Mucosa of rectum (tissue), 2 donors: ENCODE measurements at regions not wholly inside any gene's neighbourhood (a gene's known extent, or its start where the extent isn't known, plus 50 kb on each side); places are given as distances from the start of the nearest gene placed in this dataset.
"Not testable (repeated sequence)": the region's sequence is repeated elsewhere in the genome, so short reads cannot be mapped to it uniquely, and the experiment has no call there.

Source experiments
- H3K27ac ChIP-seq, 2 donors: one replicate each; pipeline ENCODE4 v1.7.0; 2013; ENCODE audit warnings: inconsistent platforms in 2 of 2, low read depth in 2 of 2, low read length in 2 of 2
- H3K27me3 ChIP-seq, 2 donors: one replicate each; pipeline ENCODE4 v1.7.0; 2013; ENCODE audit warnings: low read length in 2 of 2; ENCODE audit not compliant: control insufficient read depth in 2 of 2, insufficient read depth in 2 of 2
- H3K36me3 ChIP-seq, 2 donors: one replicate each; pipeline ENCODE4 v1.7.0; 2013; ENCODE audit warnings: low read length in 2 of 2; ENCODE audit not compliant: control insufficient read depth in 2 of 2, insufficient read depth in 2 of 2
- H3K4me1 ChIP-seq, 2 donors: one replicate each; pipeline ENCODE4 v1.7.0; 2013; ENCODE audit warnings: low read length in 2 of 2, mild to moderate bottlenecking in 1 of 2; ENCODE audit not compliant: control insufficient read depth in 2 of 2, insufficient read depth in 2 of 2
- H3K4me3 ChIP-seq, 2 donors: one replicate each; pipeline ENCODE4 v1.7.0; 2013; ENCODE audit warnings: low read length in 2 of 2
- H3K9ac ChIP-seq, 2 donors: one replicate each; pipeline ENCODE4 v1.7.0; 2013; ENCODE audit warnings: low read length in 2 of 2, low read depth in 1 of 2, mild to moderate bottlenecking in 1 of 2
- H3K9me3 ChIP-seq, 2 donors: one replicate each; pipeline ENCODE4 v1.7.0; 2013; ENCODE audit warnings: low read length in 2 of 2; ENCODE audit not compliant: control insufficient read depth in 2 of 2
- donor health status: healthy.
- donor health status: Normal muscosa, but diverticular disease.

DNA sequence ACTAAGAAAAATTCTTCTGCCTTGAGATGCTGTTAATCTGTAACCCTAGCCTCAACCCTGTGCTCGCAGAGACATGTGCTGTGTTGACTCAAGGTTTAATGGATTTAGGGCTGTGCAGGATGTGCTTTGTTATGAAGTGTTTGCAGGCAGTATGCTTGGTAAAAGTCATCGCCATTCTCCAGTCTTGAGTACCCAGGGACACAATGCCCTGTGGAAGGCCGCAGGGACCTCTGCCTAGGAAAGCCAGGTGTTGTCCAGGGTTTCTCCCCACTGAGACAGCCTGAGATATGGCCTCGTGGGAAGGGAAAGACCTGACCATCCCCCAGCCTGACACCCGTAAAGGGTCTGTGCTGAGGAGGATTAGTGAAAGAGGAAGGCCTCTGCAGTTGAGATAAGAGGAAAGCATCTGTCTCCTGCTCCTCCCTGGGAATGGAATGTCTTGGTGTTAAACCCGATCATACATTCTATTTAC, 94.2 kb upstream of the ARG1 start:
- peaks cover 0 to 12% of the 10 kb centered on the region in 2 donors for H3K4me1 ChIP-seq
- H3K9me3 ChIP-seq, H3K27ac ChIP-seq, H3K9ac ChIP-seq, H3K27me3 ChIP-seq, H3K4me3 ChIP-seq, H3K36me3 ChIP-seq: not testable (repeated sequence)

DNA sequence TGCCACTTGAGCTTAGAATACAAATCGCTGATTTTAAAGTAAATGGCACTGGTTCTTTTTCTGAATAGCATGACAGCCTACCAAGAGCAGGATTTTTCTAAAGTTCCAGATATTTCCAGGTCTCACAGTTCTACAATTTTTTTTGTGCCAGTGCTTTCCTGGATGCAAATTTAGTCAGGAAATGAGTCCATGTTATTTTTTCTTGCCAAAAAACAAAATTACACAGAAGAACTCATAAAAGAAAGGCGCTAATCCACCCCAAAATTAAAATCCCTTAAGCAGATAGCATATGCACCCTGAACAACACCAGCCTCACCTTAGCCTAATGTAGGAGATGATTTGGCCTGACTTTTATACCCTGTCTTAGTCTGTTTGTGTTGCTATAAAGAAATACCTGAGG, 86.4 kb upstream of the ARG1 start:
- no peak overlapping the region for H3K27ac ChIP-seq
- H3K9ac ChIP-seq, result no peak overlapping the region
- H3K4me3 ChIP-seq, result no peak overlapping the region
- no peaks in the 10 kb centered on the region for H3K36me3 ChIP-seq
- H3K4me1 ChIP-seq, result no peaks in the 10 kb centered on the region
- no peaks in the 10 kb centered on the region for H3K27me3 ChIP-seq
- no peaks in the 10 kb centered on the region for H3K9me3 ChIP-seq

DNA sequence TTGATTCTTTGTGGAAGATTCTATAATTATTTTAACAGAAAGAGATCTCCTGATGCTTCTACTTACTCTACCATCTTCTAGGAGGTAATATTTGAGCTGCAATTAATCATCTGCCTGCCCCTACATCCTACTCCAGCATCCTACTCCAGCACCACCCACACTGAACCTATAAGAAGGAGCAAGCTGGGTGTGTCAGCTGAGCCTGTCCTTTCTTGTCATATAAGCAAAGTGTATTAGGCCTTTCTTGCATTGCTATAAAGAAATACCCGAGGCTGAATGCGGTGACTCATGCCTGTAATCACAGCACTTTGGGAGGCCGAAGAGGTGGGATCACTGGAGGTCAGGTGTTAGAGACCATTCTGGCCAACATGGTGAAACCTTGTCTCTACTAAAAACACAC, 84.2 kb upstream of the ARG1 start:
- Histone ChIP-seq H3K36me3 (no peaks in the 10 kb centered on the region), H3K4me1 (no peaks in the 10 kb centered on the region), H3K27me3 (no peaks in the 10 kb centered on the region), H3K27ac (no peak overlapping the region), H3K4me3 (no peak overlapping the region), H3K9ac (no peak overlapping the region), H3K9me3 (no peaks in the 10 kb centered on the region)

DNA sequence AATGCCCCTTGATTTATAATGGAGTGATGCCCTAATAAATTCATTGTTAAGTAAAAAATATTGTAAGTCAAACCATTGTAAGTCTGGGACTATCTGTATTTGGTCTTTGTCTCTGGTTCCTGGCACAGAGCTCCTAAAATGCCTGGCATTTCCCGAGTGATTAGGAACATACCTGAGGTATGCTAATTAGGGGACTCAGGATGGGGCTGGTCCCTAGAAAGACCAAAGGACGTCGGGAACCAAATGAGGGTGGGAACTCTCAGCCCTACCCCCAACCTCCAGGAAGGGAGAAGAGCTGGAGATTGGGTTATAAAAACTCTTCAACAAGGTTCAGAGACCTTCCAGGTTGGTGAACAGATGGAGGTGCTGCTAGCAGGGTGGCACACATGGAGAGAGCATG, 82.6 kb upstream of the ARG1 start:
- Histone ChIP-seq H3K4me3 (no peak overlapping the region), H3K9ac (no peak overlapping the region), H3K27me3 (no peaks in the 10 kb centered on the region), H3K4me1 (no peaks in the 10 kb centered on the region), H3K9me3 (no peaks in the 10 kb centered on the region), H3K36me3 (no peaks in the 10 kb centered on the region), H3K27ac (no peak overlapping the region)

DNA sequence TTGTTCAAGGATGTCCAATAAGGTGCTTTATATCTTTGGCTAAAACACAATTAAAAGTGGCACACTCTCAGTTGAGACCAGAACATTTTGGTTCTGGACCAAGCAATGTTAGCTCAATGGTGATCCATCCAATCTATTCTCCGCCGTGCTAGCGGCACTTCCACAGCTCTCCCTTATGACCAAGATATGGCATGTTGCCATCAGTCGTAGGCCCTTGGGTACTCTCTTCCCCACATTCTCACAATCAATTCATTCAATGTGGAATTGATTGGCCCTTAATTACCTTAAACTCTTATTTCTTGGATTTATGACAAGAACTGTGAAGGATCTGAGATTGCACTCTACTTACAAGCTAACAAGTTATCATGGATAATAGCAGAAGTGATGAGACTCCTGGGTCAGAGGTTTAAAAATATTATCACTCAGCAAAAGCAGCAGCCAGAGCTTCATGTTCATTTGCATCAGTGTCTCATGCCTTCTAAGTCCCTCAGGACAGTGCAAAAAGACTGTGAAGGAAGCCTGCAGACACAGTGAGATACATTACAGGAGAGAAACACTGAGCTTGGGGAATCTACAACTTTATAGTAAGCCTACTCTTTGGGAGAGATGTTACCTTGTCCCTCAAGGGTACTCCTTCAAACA, 80.0 kb upstream of the ARG1 start:
- Histone ChIP-seq H3K9ac (no peak overlapping the region), H3K4me3 (no peak overlapping the region), H3K27me3 (no peaks in the 10 kb centered on the region), H3K9me3 (no peaks in the 10 kb centered on the region), H3K4me1 (no peaks in the 10 kb centered on the region), H3K27ac (no peak overlapping the region), H3K36me3 (no peaks in the 10 kb centered on the region)

DNA sequence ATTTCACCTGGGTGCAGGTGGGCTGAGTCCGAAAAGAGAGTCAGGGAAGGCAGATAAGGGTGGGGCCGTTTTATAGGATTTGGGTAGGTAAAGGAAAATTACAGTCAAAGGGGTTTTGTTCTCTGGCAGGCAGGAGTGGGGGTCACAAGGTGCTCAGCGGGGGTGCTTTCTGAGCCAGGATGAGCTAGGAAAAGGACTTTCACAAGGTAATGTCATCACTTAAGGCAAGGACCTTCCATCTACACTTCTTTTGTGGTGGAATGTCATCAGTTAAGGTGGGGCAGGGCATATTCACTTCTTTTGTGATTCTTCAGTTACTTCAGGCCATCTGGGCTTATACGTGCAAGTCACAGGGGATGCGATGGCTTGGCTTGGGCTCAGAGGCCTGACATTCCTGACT, 68.6 kb upstream of the ARG1 start:
- H3K27ac ChIP-seq, H3K4me1 ChIP-seq, H3K9ac ChIP-seq, H3K9me3 ChIP-seq, H3K36me3 ChIP-seq, H3K27me3 ChIP-seq, H3K4me3 ChIP-seq: not testable (repeated sequence)

DNA sequence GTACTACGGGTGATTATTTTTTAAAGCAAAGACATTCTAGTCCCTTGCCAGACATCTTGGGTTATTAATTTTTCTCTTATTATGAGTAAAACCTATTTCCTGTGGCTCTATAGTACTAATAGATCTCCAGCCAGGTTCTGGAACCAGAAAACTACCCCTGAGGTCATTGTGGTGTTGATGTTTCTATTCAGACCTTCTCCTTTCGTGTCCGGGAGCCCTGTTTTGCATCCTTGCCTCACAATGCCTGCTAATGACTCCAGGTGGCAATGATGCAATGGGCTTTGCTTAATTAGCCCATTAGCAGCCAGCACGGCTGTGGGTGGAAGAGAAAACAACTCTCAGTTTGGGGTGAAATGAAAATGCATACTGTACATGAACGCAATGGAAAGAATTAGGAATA, 62.9 kb upstream of the ARG1 start:
- Histone ChIP-seq H3K4me1 (no peaks in the 10 kb centered on the region), H3K27me3 (no peaks in the 10 kb centered on the region), H3K9ac (no peak overlapping the region), H3K4me3 (no peak overlapping the region), H3K27ac (no peak overlapping the region), H3K9me3 (no peaks in the 10 kb centered on the region), H3K36me3 (no peaks in the 10 kb centered on the region)

DNA sequence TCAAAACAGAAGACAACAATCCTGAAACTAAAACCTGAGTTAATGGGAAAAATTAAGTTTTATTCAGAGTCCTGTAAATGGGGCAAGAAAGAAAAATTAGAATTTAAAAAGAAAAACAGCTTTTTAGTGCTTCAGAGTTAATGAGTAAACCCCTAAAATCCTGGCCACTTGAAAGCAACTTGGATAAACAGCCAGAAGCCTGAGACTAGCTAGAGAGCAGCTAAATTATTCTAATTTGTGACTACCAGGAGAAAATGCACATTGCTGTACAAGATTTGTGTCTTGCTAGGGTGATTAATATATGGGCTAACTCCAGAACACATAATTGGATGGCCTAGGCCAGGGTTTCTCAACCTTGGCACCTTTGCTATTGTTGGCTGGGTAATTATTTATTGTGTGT, 62.4 kb upstream of the ARG1 start:
- H3K4me3 ChIP-seq, result no peak overlapping the region
- H3K9me3 ChIP-seq, result no peaks in the 10 kb centered on the region
- H3K27me3 ChIP-seq, result no peaks in the 10 kb centered on the region
- no peak overlapping the region for H3K27ac ChIP-seq
- no peaks in the 10 kb centered on the region for H3K4me1 ChIP-seq
- H3K36me3 ChIP-seq, result no peaks in the 10 kb centered on the region
- H3K9ac ChIP-seq, result no peak overlapping the region

DNA sequence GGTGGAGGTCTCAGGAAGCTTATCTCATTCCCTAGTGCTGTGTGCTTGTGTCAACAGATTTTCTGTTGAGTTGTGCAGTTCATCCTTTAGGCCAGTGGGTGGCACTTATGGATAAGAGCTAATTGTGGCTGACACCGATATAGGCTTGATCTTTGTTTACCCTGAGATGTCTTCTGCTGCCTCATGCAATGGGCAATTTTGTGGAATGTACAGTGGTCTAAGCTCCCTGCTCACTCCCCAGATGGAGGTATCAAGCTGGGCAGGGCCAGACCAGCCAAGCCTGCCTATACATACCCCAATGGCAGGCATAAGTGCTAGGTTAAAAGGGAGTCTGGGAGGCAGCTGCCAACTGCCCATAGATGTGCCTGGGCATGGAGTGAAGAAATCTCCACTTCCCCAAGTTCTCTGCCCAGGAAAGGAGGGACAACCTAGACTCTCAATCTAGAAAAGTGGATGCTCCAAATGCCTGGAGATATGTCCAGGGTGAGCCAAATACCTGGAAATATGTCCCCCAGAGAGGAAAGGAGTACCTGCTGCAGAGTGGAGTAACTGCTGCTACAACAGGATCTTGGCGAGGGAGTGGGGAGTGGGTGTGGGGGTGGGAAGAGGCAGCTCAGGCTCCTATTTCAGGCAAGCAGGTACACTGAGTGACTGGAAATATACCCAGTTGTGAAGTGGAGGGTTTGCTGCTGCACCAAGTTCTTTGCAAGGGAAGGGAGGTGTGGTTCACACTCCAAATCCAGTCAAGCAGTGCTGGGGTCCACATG, 53.2 kb upstream of the ARG1 start:
- H3K36me3 ChIP-seq, result no peaks in the 10 kb centered on the region
- H3K9me3 ChIP-seq, result peaks cover 0 to 2% of the 10 kb centered on the region in 2 donors
- H3K4me1 ChIP-seq, result no peaks in the 10 kb centered on the region
- H3K27me3 ChIP-seq, result no peaks in the 10 kb centered on the region
- H3K9ac ChIP-seq, result no peak overlapping the region
- no peak overlapping the region for H3K27ac ChIP-seq
- H3K4me3 ChIP-seq, result no peak overlapping the region
